Prostate gland (tissue), 2 donors: ENCODE measurements at regions not wholly inside any gene's neighbourhood (a gene's known extent, or its start where the extent isn't known, plus 50 kb on each side); places are given as distances from the start of the nearest gene placed in this dataset.

Source experiments
- CTCF ChIP-seq, 4 experiments: fragments of 200-600 bp in 2 of 4; fragments of 450-650 bp in 2 of 4; sonication (generic) in 2 of 4; IDR thresholded peaks; 1 replicate in 3 of 4; 2 replicates in 1 of 4; pipeline ENCODE4 v1.5.1; 2016 to 2019; ENCODE audit warnings: antibody characterized with exemption in 4 of 4, mild to moderate bottlenecking in 2 of 4, moderate library complexity in 2 of 4
- POLR2A ChIP-seq: fragments of 450-650 bp; IDR thresholded peaks from one replicate; pipeline ENCODE4 v1.6.1; 2016; ENCODE audit warnings: antibody characterized with exemption, mild to moderate bottlenecking
- POLR2AphosphoS5 ChIP-seq: sonication (generic); formaldehyde crosslinking; IDR thresholded peaks from one replicate; pipeline ENCODE4 v1.6.1; 2017; ENCODE audit warnings: antibody characterized with exemption

- TF ChIP-seq CTCF (IDR thresholded peaks at IDR 0.05) = no peak
- no peak for TF ChIP-seq POLR2A
- no peak for TF ChIP-seq POLR2AphosphoS5
Observed at GRCh38 chr9:81473708-81474107, 215.6 kb downstream of the TLE1 start.
